MM.1S (cell line): ENCODE measurements at regions not wholly inside any gene's neighbourhood (a gene's known extent, or its start where the extent isn't known, plus 50 kb on each side); places are given as distances from the start of the nearest gene placed in this dataset.

Experiments used
- DNase-seq: peaks from one replicate; pipeline ENCODE4 v3.0.0-alpha.2; 2015
- H2AFZ ChIP-seq: fragments of 300-600 bp; sonication (generic); 2 replicates; pipeline ENCODE4 v1.6.0; 2016; ENCODE audit warnings: antibody characterized with exemption, low read length
- H3F3A ChIP-seq: fragments of 300-600 bp; sonication (generic); 2 replicates; pipeline ENCODE4 v1.6.1; 2016; ENCODE audit warnings: mild to moderate bottlenecking, antibody characterized with exemption, low read length, moderate library complexity, mixed read lengths; ENCODE audit not compliant: insufficient read depth
- H3K27ac ChIP-seq: fragments of 300-600 bp; sonication (generic); 2 replicates; pipeline ENCODE4 v1.5.1; 2016; ENCODE audit warnings: mild to moderate bottlenecking, low read length
- H3K27me3 ChIP-seq: fragments of 300-600 bp; sonication (generic); replicated peaks from 2 replicates; pipeline ENCODE4 v1.6.0; 2016; ENCODE audit warnings: low read length; ENCODE audit not compliant: insufficient read depth
- H3K36me3 ChIP-seq: fragments of 300-600 bp; sonication (generic); replicated peaks from 2 replicates; pipeline ENCODE4 v1.6.1; 2016; ENCODE audit warnings: mild to moderate bottlenecking, low read length, mixed read lengths; ENCODE audit not compliant: insufficient read depth
- H3K4me1 ChIP-seq: fragments of 300-600 bp; sonication (generic); 2 replicates; pipeline ENCODE4 v1.6.1; 2016; ENCODE audit warnings: low read length, mixed read lengths
- H3K4me2 ChIP-seq: fragments of 300-600 bp; sonication (generic); 2 replicates; pipeline ENCODE4 v1.6.0; 2016; ENCODE audit warnings: low read depth, low read length
- H3K4me3 ChIP-seq: fragments of 300-600 bp; sonication (generic); 2 replicates; pipeline ENCODE4 v1.5.1; 2016; ENCODE audit warnings: low read length, mixed read lengths
- H3K79me2 ChIP-seq: fragments of 300-600 bp; sonication (generic); 2 replicates; pipeline ENCODE4 v1.6.1; 2016; ENCODE audit warnings: mixed run types, low read length, mixed read lengths
- H3K9ac ChIP-seq: fragments of 300-600 bp; sonication (generic); 2 replicates; pipeline ENCODE4 v1.6.1; 2016; ENCODE audit warnings: low read length, mixed read lengths
- H3K9me2 ChIP-seq: fragments of 300-600 bp; sonication (generic); replicated peaks from 2 replicates; pipeline ENCODE4 v1.6.1; 2016; ENCODE audit warnings: mild to moderate bottlenecking, low read length, mixed read lengths; ENCODE audit not compliant: insufficient read depth
- H3K9me3 ChIP-seq: fragments of 300-600 bp; sonication (generic); replicated peaks from 2 replicates; pipeline ENCODE4 v1.6.1; 2016; ENCODE audit warnings: mild to moderate bottlenecking, low read length, mixed read lengths; ENCODE audit not compliant: insufficient read depth
- H4K20me1 ChIP-seq: fragments of 300-600 bp; sonication (generic); 2 replicates; pipeline ENCODE4 v1.6.1; 2016; ENCODE audit warnings: mild to moderate bottlenecking, low read length, moderate library complexity, mixed read lengths; ENCODE audit not compliant: insufficient read depth
- EZH2 ChIP-seq: fragments of 300-600 bp; sonication (generic); optimal IDR thresholded peaks from 2 replicates; pipeline ENCODE3; 2017; ENCODE audit warnings: low read depth, mild to moderate bottlenecking, antibody characterized with exemption, low read length, mixed read lengths
- EZH2phosphoT487 ChIP-seq: fragments of 300-600 bp; sonication (generic); IDR thresholded peaks from 2 replicates; pipeline ENCODE4 v1.6.1; 2018; ENCODE audit warnings: antibody characterized with exemption, low read length
- TF ChIP-seq, protein P1 (sequence below): fragments of 300-600 bp; sonication (generic); IDR thresholded peaks from 2 replicates; pipeline ENCODE4 v1.5.1; 2016; ENCODE audit warnings: antibody characterized with exemption, low read length, mixed read lengths

DNA sequence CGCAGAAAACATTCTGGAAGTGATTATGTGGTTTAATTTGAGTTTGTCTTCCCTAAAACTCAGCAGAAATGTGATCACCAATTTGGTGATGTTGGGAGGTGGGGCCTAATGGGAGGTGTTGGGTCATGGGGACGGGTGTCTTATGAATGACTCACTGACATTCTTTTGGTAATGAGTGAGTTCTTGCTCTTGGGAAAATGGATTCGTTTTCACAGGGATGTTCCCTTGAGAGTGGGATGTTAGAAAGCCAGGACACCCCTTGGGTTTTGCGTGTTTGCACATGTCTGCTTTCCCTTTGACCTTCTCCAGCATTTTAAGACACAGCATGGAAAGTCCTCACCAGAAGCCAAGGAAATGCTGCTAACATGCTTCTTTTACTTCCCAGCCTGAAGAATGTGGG is 321.5 kb upstream of the NT5C1B start:
- no peak for DNase-seq
- H2AFZ ChIP-seq = no peak overlapping the region
- TF ChIP-seq EZH2 (no peak), EZH2phosphoT487 (no peak)
- TF ChIP-seq, protein P1, sequence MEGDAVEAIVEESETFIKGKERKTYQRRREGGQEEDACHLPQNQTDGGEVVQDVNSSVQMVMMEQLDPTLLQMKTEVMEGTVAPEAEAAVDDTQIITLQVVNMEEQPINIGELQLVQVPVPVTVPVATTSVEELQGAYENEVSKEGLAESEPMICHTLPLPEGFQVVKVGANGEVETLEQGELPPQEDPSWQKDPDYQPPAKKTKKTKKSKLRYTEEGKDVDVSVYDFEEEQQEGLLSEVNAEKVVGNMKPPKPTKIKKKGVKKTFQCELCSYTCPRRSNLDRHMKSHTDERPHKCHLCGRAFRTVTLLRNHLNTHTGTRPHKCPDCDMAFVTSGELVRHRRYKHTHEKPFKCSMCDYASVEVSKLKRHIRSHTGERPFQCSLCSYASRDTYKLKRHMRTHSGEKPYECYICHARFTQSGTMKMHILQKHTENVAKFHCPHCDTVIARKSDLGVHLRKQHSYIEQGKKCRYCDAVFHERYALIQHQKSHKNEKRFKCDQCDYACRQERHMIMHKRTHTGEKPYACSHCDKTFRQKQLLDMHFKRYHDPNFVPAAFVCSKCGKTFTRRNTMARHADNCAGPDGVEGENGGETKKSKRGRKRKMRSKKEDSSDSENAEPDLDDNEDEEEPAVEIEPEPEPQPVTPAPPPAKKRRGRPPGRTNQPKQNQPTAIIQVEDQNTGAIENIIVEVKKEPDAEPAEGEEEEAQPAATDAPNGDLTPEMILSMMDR = no peak
- H3K27me3 ChIP-seq = no peaks in the 10 kb centered on the region
- H4K20me1 ChIP-seq = no peaks in the 10 kb centered on the region
- H3K79me2 ChIP-seq = no peaks in the 10 kb centered on the region
- no peaks in the 10 kb centered on the region for H3K4me1 ChIP-seq
- H3K9me3 ChIP-seq = no peaks in the 10 kb centered on the region
- H3K27ac ChIP-seq = no peak overlapping the region
- H3K36me3 ChIP-seq = no peaks in the 10 kb centered on the region
- no peaks in the 10 kb centered on the region for H3K9me2 ChIP-seq
- no peak overlapping the region for H3K4me2 ChIP-seq
- H3F3A ChIP-seq = no peaks in the 10 kb centered on the region
- no peak overlapping the region for H3K4me3 ChIP-seq
- no peak overlapping the region for H3K9ac ChIP-seq

DNA sequence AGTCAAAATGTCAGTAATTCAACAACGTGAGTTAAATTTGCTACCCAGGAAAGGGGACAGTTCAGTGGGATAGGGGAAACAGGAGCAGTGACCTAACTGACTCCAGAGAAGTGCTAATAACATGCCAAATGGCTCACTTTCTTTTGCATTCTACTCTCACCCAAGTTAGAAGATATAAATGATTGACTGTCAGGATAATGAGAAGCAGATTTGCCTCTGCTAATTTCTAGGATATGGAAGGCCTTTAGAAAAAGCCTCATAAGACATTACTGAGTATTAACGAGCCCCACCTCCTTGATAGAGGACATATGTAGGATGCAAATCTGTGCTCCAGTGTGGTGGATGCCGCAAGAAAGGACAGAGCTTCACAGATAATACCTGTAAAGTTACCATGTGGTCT is 318.6 kb upstream of the NT5C1B start:
- Histone ChIP-seq H2AFZ (no peak overlapping the region), H3K27me3 (0 out of 2 replicates have a peak, but pooled peaks cover 2% of the 10 kb centered on the region), H3K4me2 (no peak overlapping the region), H3K4me1 (peaks cover 10% of the 10 kb centered on the region), H3K9ac (no peak overlapping the region), H3F3A (no peaks in the 10 kb centered on the region), H3K36me3 (no peaks in the 10 kb centered on the region), H3K9me2 (no peaks in the 10 kb centered on the region), H3K9me3 (no peaks in the 10 kb centered on the region), H4K20me1 (no peaks in the 10 kb centered on the region), H3K27ac (no peak overlapping the region), H3K4me3 (no peak overlapping the region), H3K79me2 (no peaks in the 10 kb centered on the region)
- DNase-seq = no peak
- TF ChIP-seq EZH2phosphoT487 (no peak), EZH2 (no peak)
- TF ChIP-seq, protein P1 = no peak

DNA sequence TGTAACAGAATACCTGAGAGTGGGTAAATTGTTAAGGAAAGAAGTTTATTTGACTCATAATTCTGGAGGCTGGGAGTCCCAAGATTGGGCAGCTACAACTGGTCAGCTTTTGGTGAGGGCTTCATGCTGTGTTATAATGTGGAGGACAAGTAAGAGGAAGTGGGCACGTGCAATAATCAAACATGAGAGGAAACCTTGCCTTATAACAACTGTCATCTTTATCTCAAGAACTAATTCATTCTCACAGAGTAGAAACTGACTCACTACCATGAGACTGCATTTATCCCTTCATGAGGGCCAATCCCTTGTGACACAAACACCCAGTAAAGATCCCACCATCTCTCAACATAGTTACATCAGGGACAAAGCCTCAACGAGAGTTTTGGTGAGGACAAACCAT is 318.1 kb upstream of the NT5C1B start:
- no peak overlapping the region for H3K4me2 ChIP-seq
- TF ChIP-seq, protein P1 = no peak
- no peak for TF ChIP-seq EZH2phosphoT487
- TF ChIP-seq EZH2 = no peak
- H3K79me2 ChIP-seq = no peaks in the 10 kb centered on the region
- no peak overlapping the region for H3K4me3 ChIP-seq
- H3K4me1 ChIP-seq = peaks cover 10% of the 10 kb centered on the region
- no peaks in the 10 kb centered on the region for H3K9me3 ChIP-seq
- H3F3A ChIP-seq = no peaks in the 10 kb centered on the region
- no peak for DNase-seq
- no peak overlapping the region for H3K27ac ChIP-seq
- no peaks in the 10 kb centered on the region for H4K20me1 ChIP-seq
- no peak overlapping the region for H3K9ac ChIP-seq
- no peak overlapping the region for H2AFZ ChIP-seq
- H3K9me2 ChIP-seq = no peaks in the 10 kb centered on the region
- peaks cover 5% of the 10 kb centered on the region; the same call in 1 of the 2 replicates for H3K27me3 ChIP-seq
- no peaks in the 10 kb centered on the region for H3K36me3 ChIP-seq
